HG02642 (cell line): ENCODE measurements at regions not wholly inside any gene's neighbourhood (a gene's known extent, or its start where the extent isn't known, plus 50 kb on each side); places are given as distances from the start of the nearest gene placed in this dataset.

Experiments used
- ATAC-seq: cut with Tn5 transposase; IDR thresholded peaks from one replicate; pipeline ENCODE4 v1.9.1; 2021; ENCODE audit warnings: mild to moderate bottlenecking; ENCODE audit not compliant: unreplicated experiment, poor library complexity

DNA sequence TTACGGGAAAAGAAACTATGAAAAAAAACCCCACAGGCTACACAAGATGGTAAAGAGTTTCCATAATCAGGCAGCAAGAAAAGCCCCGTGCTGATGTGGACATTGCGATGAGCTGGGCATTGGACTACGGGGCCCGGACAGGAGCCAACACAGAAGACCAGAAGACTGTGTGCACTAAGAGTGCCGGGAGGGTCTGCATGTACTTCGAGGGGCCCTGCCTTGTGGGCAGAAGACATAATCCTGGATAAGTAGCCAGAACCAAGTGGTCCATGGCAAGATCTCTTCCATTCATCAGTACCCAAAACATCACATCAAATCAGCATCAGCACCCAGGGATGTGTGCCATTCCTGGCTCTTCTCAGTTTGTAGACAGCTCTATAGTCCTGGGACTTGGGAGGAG lies 317.8 kb downstream of the FGF9 start:
- ATAC-seq = no peak

DNA sequence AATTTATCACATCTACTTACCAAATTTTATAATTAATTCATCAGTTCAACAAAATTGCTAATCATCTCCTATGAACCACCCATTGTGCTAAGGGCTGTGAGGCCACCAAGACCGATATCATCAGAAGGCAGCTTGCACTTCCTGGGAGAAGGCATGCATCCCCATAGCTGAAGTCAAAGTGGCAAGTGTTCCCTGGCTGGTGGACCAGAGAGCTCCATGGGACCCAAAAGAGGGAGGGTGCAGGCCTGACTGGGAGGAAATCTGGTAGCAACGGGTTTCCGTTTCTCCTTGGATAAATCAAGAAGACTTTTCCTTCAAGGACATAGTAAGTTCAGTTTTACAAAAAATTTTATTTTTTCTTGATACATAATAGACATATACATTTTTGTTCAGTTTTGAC lies 325.2 kb downstream of the FGF9 start:
- no peak for ATAC-seq

DNA sequence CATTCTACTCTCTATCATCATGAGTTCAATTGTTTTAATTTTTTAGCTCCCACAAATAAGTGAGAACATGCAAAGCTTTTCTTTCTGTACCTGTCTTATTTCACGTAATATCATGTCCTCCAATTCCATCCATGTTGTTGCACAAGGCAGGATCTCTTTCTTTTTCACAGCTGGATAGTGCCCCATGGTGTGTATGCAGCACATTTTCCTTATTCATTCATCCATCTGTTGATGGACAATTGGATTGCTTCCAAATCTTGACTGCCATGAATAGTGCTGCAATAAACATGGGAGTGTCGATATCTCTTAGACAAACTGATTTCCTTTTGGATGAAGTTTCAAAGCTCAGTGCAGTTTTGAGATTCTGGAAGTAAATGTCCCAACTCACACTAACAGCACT lies 326.9 kb downstream of the FGF9 start:
- ATAC-seq = no peak

DNA sequence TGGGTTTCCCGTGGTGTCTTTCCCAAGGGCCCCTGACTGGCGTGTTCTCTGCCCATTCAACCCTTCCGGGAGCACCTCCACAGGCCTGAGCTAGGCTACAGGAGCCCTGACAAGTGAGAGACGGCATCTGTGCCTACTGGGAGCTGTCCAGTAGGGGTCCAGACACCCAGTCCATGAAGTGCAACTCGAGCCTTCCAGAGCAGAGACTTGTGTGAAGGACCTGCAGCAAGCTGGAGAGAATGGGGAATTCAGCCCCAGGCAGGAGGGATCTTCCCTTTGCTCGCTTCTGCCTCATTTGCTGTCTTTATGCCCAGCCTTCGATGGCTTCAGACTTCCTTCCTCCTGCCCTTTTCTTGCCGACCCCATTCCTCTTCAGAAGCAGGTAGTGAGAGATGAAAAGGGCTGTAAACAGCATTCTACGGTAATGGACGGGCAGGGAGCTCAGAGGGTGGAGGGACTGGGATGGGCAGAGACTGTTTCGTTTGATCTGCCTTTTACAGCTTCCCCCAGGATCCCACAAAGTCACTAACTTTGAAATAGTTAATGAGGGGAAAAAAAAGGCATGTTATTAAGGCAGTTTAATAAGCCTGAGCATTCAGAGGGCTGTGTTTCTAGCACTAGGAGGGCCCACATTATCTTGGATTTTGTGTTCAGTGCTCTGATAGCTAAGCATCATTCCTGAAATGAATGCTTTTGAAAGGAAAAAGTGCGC lies 327.6 kb downstream of the FGF9 start:
- no peak for ATAC-seq

DNA sequence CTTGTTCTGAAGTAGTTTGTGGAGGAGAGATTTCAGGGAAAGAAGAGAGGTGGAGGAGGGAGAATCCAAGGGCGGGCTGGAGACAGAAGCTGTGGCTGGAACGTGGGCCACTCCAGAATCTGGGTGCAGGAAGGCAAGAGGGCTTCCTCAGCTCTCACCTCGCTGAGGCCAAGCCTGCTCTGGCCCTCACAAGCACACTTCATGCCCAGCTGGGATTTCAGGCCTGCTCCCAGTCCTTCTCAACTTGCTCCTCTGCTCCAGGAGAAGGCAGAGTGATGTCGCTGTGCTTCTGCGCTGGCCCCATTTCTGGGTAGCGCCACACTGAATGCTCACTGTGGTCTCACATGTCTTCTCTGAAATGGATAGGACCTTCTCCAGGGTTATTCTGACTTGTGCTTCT lies 328.8 kb downstream of the FGF9 start:
- no peak for ATAC-seq

DNA sequence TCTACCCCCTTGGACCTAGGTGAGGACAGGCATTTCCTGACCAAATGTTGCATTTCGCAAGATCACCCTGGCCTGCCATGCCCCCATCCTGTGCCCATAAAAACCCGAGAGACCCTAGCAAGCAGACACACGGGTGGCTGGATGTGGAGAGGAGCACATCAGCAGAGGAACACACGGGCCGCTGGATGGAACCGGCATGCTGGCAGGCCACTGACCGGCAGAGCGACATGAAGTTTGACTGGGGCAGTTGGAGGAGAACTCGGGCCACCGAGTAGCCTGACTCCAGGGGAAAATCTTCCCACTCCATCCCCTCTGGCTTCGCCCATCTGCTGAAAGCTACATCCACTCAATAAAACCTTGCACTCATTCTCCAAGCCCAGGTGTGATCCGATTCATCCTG lies 329.3 kb downstream of the FGF9 start:
- ATAC-seq = no peak

DNA sequence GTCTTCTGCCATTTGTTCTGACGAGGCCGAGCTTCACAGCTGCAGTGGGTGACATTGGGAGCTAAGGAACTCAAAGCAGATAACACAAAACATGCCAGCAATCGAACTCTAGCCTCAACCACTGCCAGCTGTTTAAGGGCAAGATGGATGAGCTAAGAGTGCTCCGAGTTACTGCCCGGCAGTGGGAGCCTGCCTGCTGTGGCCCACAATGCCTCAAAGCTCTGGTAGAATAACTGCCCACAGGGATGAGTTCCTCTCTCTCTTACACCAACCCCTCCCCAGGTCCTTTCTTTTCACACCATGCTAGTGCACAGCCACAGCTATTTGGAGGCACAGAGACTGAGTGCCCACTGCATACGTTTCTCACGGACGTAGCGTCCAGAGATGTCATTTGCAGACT lies 330.5 kb downstream of the FGF9 start:
- ATAC-seq = no peak

DNA sequence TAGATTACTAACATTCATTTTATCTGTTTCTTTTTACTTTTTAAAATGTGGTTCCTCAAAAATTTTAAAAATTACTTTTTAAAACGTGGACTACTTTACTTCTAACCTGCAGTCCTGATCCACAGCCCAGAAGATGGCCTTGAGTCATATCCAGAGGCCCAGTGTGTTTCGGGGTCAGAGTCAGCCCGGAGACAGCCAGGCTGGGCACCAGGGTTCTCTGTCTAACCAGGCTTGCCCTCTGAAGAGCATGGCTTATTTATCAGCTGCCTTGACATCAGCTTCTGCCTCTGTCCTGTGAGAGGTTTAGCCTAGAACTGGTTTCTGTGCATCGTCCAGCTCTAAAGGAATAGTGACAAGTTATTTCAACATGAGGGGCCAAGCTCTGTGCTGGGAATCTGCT lies 332.0 kb downstream of the FGF9 start:
- no peak for ATAC-seq

DNA sequence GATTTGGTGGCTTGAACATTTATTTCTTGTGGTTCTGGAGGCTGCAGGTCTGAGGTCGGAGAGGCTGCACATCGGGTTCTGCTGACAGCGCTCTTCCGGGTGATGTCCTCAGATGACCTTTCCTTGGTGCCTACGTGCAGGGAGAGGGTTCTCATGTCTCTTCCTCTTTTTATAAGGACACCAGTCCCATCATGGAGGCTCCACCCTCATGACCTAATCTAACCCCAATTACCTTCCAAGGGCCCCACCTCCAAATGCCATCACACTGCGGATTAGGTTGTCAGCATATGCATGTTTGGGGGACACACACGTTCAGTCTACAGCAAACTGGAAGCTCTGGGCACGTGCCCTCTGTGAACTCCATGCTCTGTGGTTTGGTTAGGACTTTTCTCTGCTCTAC lies 338.6 kb downstream of the FGF9 start:
- no peak for ATAC-seq

DNA sequence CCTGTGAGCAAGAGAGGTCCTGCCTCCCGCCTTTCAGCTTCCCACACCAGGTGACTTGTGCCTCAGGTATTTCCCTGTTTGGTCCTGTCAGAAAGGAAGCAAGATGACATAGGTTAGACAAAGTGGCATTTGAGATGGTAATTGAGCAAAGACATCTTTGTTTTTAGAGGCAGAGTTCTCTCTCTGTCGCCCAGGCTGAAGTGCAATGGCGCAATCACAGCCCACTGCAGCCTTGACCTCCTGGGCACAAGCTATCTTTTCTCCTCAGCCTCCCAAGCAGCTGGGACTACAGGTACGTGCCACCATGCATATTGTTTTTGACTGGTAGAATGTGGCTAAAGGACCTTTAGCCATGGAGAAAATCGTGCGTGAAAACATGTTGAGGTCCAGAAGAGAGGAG lies 339.1 kb downstream of the FGF9 start:
- no peak for ATAC-seq

DNA sequence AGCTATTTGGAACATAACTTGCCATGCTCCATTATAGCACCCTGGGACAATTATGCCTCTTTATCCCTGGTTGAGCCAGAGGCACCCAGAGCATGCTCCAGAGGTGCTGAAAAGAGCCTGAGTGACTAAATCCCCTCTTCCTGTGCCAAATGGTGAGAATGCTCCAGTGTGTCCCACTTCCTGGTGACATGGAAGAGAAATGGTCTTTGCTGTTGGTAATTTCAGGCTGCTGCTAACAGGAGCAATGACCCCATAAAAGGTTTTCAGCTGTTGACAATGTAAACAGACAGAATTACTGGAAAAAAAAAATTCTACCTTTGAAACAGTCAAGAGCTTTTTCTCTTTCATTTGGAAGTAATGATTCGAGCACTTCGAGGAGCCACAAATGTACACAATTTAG lies 341.8 kb downstream of the FGF9 start:
- ATAC-seq = no peak

DNA sequence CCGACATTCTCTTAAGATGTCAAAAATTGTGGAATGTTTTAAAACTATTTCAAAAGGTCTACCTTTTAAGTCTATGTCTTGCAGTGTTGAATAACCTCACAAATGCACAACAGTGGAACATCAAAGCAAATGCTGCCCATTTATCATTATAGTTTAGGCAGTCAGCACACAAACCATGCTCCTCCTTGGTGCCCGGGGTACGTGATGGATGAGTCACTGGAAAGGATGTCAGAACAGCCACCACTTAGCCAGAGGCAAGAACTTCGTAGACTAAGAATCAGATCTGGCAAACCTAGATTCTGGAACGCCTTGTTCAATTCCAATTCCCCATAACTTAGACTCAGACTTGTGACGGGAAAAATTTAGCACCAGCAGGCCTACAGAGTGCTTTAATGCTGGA lies 343.6 kb downstream of the FGF9 start:
- ATAC-seq = no peak

DNA sequence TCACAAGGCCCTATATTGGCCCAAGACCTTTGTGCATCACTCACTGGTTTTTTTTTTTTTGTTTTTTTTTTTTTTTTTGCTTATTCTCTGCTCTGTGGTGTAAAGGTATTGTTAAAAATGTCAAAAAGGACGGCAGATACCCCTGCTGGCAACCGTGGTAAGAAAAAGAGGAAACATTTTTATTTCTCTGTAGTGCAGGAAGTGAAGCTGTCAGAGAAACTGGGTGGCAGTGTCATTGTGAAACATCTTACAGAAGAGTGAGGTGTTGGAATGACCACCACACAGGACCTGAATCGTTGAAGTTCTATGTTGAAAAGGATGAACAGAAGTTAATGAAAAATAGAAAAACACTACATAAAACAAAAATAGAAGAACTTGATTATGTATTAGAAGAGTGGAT lies 346.4 kb downstream of the FGF9 start:
- ATAC-seq = peak; percentile 94

DNA sequence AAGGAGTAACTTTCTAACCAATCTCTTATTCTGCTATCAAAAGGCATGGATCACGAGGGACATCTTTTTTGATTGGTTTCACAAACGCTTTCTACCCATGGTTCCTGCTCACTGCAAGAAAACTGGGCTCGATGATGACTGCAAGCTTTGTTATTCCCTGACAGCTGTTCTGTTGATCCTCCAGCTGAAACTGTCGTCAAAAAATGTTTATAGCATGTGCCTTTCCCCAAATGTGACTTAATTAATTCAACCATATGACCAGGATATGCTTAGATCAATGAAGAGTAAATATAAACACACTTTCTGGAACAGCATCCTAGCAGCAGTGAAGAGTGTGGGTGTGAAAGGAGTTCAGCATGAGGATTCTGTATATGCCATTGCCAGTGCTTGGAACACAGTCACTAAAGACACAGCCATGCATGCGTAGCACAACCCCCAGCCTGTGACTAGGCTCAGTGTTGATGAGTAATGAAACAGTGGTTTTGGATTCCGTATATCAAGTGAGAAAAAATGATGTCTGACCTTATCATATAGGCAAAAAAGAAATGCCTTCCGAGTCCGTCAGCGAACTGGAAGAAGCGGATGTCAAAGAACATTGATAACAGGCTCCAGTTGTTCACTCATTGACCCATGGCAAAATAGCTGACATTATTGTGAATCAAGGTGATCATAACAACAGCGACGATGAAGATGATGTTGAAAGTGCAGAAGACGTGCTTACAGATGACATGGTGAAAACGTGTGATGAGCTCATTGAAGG lies 347.4 kb downstream of the FGF9 start:
- no peak for ATAC-seq

DNA sequence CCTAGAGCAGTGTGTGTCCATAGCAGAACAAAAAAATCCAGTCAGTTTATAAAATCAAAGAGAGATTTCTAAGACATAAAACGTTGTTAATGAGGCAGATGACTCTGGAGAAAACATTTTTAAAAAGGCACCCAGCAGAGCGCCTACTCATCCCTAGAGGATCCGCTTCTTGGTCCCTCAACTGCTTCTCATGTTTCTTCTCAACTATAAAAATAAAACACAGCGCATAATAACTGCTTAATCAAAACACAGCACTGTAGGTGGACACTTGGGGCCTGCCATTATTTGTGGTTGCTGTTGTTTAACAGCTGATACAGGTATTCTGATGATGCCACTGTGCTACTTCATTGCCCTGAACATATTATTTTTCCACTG lies 347.9 kb downstream of the FGF9 start:
- no peak for ATAC-seq

DNA sequence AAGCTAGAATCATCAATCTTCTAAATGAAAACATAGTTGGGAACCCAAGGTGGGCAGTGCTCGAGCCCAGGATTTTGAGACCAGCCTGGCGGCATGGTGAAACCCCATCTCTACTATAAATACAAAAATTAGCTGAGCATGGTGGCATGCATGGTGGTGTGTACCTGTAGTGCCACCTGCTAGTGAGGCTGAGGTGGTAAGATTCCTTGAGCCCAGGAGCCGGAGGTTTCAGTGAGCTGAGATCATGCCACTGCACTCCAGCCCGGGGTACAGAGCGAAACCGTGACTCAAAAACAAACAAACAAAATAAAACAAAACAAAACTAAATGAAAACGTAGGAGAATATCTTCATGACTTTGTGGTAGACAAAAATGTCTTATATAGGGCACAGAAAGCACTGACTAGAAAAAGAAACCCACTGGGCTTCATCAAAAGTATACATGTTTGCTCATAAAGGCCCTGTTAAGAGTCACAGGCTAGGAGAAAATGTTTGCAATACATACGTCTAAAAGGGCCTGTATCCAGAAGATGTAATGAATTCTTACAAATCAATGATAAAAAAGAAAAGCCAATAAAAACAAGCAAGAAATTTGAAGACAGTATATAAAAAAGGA lies 353.6 kb downstream of the FGF9 start:
- ATAC-seq = no peak

DNA sequence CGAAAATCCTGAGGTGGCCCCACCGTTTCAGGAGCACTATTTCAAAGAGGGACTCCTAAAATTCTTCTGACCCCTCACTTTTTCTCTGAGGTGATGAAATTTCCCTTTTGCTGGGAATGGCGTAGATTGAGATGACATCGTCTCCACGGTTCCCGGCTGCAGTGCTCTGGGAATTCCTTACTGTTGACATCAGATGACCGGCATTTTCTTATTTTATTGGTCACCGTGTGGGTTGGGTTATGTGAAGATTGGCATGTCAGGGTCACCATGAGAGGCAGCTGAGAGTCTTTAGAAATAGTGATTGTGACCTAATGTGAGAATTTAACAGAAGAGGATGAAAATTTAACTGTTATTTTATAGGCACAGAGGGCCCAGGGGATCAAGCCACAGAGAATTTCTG lies 356.7 kb downstream of the FGF9 start:
- no peak for ATAC-seq

DNA sequence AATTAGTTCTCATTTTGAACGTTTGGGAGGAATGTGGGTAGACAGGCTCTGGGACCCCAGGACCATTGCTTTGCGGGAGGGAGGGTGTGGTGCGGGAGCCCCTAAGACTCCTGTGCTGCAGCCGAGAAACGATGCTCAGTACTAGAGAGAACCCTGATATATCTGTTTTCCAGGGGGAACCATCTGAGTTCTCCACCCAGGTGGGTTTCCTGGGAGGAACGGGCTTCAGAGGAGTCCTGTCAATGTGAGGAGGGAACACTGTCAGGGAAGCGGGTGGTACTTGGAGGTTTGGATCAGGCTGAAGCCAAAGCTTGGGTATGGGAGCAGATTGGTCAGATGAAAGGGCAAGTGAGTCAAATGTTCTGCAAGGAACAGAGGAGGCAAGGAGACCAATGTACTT lies 358.0 kb downstream of the FGF9 start:
- no peak for ATAC-seq

DNA sequence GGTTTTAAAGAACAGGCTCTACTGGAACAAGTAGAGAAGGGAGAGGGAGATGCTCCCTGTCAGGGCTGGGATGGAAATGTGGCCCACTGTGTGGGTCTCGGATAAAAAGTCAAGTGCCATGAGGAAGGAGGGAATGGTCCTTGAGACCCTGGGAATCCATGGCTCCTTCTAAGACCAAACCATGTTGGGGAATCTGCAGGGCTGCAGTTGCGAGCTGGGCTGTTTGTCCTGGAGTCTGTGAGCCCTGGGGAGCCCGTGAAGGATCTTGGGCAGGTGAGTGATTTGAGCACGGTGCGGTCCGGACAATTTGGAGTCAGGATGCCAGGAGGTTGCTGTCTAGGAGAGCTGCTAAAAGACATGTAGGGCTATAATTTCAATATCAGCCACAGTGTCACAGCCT lies 359.4 kb downstream of the FGF9 start:
- no peak for ATAC-seq

DNA sequence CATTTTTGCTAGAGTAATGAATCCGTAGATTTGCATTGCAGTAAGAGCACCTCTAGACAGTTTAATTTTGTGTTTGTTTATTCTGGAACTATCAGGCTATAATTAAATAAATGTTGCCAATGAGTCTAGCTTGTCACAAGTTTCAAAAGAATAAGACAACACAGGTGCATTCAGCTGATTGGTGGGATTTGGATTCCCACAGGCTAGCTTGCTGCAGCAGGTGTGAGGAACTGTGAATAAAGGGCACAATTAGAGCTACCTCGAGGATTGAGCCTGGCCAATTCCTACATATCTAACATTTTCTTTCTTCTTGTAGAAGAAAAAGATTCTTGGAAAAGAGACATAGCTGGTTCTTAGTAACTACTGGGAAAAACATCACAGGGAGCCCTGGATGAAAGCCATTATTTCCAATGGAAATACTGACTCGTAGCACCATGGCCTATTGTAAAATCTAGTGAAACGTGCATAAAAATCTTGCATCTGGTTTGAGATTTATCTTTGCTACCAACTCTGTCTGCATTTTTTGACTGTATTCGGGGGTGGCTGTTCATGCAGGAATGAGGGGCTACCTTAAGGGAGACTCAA lies 360.9 kb downstream of the FGF9 start:
- no peak for ATAC-seq

DNA sequence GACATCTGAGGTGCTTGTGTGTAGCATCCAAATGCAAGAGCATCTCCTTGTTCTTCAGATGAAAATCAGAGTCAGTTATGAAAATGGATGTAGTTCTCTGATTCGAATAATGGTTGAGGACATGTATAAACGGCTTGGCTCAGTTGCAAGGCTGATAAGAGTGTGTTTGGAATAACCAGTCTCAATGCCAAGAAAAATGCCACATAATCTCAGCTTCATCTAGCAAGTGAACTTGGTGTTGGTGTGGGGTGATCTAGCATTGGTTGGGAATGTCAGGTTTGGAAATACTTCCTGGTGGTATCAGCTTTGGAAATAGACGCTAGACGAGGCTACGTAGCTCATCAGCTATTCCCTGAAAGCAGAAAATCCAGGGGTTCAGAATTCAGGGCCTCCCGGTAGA lies 362.0 kb downstream of the FGF9 start:
- ATAC-seq = no peak
